ENCODE measurements at regions not wholly inside any gene's neighbourhood (a gene's known extent, or its start where the extent isn't known, plus 50 kb on each side); places are given as distances from the start of the nearest gene placed in this dataset.

DNA sequence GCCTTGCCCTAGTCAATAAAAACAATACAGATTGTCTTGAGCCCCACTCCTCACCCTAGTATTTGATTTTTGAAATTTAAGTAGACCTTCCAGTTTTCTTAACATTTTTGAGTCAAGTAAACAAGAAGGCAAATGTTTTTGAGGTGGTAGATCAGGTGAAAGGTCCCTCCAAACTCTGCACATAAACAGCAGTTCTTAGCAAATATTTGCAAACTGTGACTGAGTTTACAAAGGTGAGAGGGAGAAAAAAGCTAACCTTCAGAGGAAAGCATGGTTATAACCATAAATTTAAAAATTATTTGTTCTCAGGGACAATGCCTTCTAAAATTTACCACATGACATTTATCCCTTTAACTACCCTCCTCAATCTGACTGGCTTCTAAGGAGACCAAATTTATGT, 84.6 kb upstream of the PCDH17 start:
- H3K36me3 ChIP-seq (ENCODE audit: low read depth) = no peaks in the 10 kb centered on the region
- no peaks in the 10 kb centered on the region for H4K20me1 ChIP-seq (ENCODE audit: insufficient read depth)
- H3K79me2 ChIP-seq (ENCODE audit: low read depth) = no peaks in the 10 kb centered on the region
- H2AFZ ChIP-seq = no peak overlapping the region
- intact Hi-C loops (cut with micrococcal nuclease; ENCODE audit: unreplicated experiment) = no loop called here
- DNase-seq = no peak
- no peak overlapping the region for H3K27ac ChIP-seq
- ChIA-PET CTCF (no interaction called here), POLR2A (ENCODE audit: unreplicated experiment) (no interaction called here)
- no peaks in the 10 kb centered on the region for H3K4me1 ChIP-seq (replicated peaks; ENCODE audit: insufficient read depth)
- H3K4me3 ChIP-seq = no peak overlapping the region
- no peaks in the 10 kb centered on the region for H3K27me3 ChIP-seq (ENCODE audit: insufficient read depth, low read depth)
- no peaks in the 10 kb centered on the region for H3K9me2 ChIP-seq (ENCODE audit: insufficient read depth)
- BruUV-seq (replicated peaks) = no TSS peak
- H3K9me3 ChIP-seq (ENCODE audit: insufficient read depth, low read depth) = no peaks in the 10 kb centered on the region
- no peaks in the 10 kb centered on the region for H3F3A ChIP-seq (ENCODE audit: insufficient read depth, low read depth)
- no peak for TF ChIP-seq EZH2 (IDR thresholded peaks at IDR 0.05; ENCODE audit: low read depth)
- TF ChIP-seq, protein P1, sequence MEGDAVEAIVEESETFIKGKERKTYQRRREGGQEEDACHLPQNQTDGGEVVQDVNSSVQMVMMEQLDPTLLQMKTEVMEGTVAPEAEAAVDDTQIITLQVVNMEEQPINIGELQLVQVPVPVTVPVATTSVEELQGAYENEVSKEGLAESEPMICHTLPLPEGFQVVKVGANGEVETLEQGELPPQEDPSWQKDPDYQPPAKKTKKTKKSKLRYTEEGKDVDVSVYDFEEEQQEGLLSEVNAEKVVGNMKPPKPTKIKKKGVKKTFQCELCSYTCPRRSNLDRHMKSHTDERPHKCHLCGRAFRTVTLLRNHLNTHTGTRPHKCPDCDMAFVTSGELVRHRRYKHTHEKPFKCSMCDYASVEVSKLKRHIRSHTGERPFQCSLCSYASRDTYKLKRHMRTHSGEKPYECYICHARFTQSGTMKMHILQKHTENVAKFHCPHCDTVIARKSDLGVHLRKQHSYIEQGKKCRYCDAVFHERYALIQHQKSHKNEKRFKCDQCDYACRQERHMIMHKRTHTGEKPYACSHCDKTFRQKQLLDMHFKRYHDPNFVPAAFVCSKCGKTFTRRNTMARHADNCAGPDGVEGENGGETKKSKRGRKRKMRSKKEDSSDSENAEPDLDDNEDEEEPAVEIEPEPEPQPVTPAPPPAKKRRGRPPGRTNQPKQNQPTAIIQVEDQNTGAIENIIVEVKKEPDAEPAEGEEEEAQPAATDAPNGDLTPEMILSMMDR (conservative IDR thresholded peaks at IDR 0.05) = no peak
- no peak overlapping the region for H3K4me2 ChIP-seq

DNA sequence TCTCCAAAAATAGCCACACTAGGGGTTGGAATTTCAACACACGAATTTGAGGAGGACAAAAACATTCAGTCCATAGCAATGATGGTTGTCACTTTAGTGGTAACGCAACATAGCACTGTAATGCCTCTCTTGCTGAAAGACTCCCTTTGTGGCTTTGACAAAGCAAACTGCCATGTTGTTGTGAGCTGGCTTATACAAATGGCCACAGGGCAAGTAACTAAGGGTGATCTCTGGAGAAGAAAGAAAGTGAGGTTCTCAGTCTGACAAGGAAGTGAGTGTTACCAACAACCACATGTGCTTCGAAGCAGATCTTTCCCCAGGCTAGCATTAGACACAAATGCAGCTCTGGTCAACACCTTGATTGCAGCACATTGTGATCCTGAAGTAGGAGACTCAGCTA, 79.1 kb upstream of the PCDH17 start:
- Histone ChIP-seq H3K4me3 (no peak overlapping the region), H4K20me1 (ENCODE audit: insufficient read depth) (no peaks in the 10 kb centered on the region), H3K9me2 (ENCODE audit: insufficient read depth) (no peaks in the 10 kb centered on the region), H3K4me2 (no peak overlapping the region), H3K27ac (no peak overlapping the region), H3K27me3 (ENCODE audit: insufficient read depth, low read depth) (no peaks in the 10 kb centered on the region), H3K4me1 (replicated peaks; ENCODE audit: insufficient read depth) (no peaks in the 10 kb centered on the region), H2AFZ (no peak overlapping the region), H3K79me2 (ENCODE audit: low read depth) (no peaks in the 10 kb centered on the region), H3K36me3 (ENCODE audit: low read depth) (no peaks in the 10 kb centered on the region), H3K9me3 (ENCODE audit: insufficient read depth, low read depth) (no peaks in the 10 kb centered on the region), H3F3A (ENCODE audit: insufficient read depth, low read depth) (no peaks in the 10 kb centered on the region)
- no peak for TF ChIP-seq EZH2 (IDR thresholded peaks at IDR 0.05; ENCODE audit: low read depth)
- TF ChIP-seq, protein P1 (conservative IDR thresholded peaks at IDR 0.05) = no peak
- POLR2A ChIA-PET (ENCODE audit: unreplicated experiment) = no interaction called here
- no TSS peak for BruUV-seq (replicated peaks)
- intact Hi-C loops (cut with micrococcal nuclease; ENCODE audit: unreplicated experiment) = no loop called here
- CTCF ChIA-PET = no interaction called here
- DNase-seq = no peak

DNA sequence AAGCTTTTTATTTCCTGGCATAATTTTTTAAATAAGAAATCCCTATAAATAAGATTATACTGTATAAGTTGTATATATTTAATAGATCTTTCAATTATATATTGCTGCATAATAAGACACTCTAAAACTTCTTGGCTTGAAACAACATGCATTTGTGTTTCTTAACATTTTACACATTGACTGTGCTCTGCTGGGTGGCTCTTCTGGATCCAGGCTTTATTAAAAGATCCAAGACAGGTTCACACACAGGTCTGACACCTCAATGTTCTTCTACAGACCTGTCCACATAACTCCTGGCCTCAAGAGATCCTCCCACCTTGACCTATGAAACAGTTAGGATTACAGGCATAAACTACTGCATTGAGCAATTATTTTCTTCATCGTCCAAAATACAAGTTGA, 77.6 kb upstream of the PCDH17 start:
- Histone ChIP-seq H3K27ac (no peak overlapping the region), H3K79me2 (ENCODE audit: low read depth) (no peaks in the 10 kb centered on the region), H3K4me2 (no peak overlapping the region), H3K9me2 (ENCODE audit: insufficient read depth) (no peaks in the 10 kb centered on the region), H3K9me3 (ENCODE audit: insufficient read depth, low read depth) (no peaks in the 10 kb centered on the region), H3K4me3 (no peak overlapping the region), H3K36me3 (ENCODE audit: low read depth) (no peaks in the 10 kb centered on the region), H4K20me1 (ENCODE audit: insufficient read depth) (no peaks in the 10 kb centered on the region), H3K27me3 (ENCODE audit: insufficient read depth, low read depth) (no peaks in the 10 kb centered on the region), H3F3A (ENCODE audit: insufficient read depth, low read depth) (no peaks in the 10 kb centered on the region), H2AFZ (no peak overlapping the region), H3K4me1 (replicated peaks; ENCODE audit: insufficient read depth) (no peaks in the 10 kb centered on the region)
- TF ChIP-seq, protein P1 (conservative IDR thresholded peaks at IDR 0.05) = no peak
- no peak for TF ChIP-seq EZH2 (IDR thresholded peaks at IDR 0.05; ENCODE audit: low read depth)
- POLR2A ChIA-PET (ENCODE audit: unreplicated experiment) = no interaction called here
- DNase-seq = no peak
- CTCF ChIA-PET = no interaction called here
- intact Hi-C loops (cut with micrococcal nuclease; ENCODE audit: unreplicated experiment) = no loop called here
- no TSS peak for BruUV-seq (replicated peaks)
